Suppressor macrophage (primary cell): ENCODE measurements at regions not wholly inside any gene's neighbourhood (a gene's known extent, or its start where the extent isn't known, plus 50 kb on each side); places are given as distances from the start of the nearest gene placed in this dataset.
"Not testable (repeated sequence)": the region's sequence is repeated elsewhere in the genome, so short reads cannot be mapped to it uniquely, and the experiment has no call there.

Source experiments
- DNase-seq, 4 experiments: peaks; one replicate each; pipeline ENCODE4 v3.0.0-alpha.2; 2020 to 2022

DNA sequence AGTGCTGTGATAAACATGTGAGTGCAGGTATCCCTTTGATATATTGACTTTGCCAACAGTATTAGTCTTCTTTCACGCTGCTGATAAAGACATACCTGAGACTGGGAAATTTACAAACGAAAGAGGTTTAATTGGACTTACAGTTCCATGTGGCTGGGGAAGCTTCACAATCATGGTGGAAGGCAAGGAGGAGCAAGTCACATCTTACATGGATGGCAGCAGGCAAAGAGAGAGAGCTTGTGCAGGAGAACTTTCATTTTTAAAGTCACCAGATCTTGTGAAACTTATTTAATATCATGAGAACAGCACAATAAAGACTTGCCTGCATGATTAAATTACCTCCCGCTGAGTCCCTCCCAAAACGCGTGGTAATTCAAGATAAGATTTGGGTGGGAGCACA lies 277.9 kb upstream of the GCFC2 start:
- not testable (repeated sequence) for DNase-seq

GRCh38 chr2:75986617-75987016 lies 275.9 kb upstream of the GCFC2 start:
- DNase-seq: no peak

DNA sequence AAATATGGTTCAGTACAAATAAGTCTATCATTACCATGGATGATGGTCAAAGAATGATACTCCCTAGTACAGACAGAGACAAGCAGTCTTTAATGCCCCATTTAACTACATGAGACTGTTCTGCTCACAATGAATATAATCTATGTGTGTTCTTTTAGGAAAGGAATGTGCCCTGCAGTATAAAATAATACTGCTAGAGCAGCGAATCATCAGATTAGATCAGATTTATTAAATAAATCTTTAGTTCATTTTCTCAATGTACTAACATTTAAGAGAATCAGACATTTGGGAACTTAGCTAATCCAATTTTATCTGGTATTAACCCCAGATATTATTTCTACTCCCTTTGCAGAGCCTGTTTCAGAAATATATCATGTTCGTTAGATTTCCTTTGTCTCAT lies 272.0 kb upstream of the GCFC2 start:
- no peak for DNase-seq

DNA sequence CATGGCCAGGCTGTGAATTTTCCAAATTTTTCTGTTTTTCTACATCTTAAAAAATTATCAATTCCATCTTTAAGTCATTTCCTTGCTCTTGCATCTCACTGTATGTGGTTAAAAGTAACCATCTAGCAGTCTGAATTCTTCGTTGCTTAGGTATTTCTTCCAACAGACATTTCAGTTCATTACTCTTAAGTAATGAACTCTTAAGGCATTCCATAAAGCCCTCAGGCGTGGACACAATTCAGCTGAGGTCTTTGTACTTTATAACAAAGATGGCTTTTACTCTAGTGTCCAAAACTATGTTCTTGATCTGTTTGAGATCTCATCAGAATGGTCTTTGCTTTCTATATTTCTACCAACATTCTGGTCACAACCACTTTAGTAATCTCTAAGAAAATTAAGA lies 253.9 kb upstream of the GCFC2 start:
- DNase-seq: no peak

DNA sequence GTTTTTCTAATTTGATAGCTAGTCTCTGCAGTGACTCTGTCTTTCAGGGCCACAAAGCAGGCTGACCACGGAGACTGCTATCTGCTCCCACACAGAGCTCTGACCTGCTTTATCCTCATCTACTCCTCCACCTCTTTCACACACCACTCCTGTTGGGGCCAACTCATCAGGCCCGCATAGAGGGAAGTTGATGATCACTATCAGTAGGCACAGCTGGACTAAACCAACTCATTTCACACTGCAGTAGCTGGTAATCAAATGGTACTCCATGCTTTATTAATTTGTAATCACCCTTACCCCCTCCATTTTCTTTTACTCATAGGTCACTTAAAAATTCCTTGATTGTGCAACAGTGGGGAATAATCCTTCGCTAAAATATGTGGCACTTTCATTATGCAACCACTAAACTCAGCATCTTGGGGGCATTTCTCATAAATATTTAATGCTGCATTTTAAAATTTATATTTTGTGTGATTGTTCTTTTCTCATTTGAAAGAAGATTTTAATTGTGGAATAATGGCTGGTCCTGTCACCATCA lies 249.8 kb upstream of the GCFC2 start:
- DNase-seq: no peak

GRCh38 chr2:75959724-75960471 lies 249.2 kb upstream of the GCFC2 start:
- DNase-seq: no peak

GRCh38 chr2:75954761-75955160 lies 244.0 kb upstream of the GCFC2 start:
- no peak for DNase-seq

DNA sequence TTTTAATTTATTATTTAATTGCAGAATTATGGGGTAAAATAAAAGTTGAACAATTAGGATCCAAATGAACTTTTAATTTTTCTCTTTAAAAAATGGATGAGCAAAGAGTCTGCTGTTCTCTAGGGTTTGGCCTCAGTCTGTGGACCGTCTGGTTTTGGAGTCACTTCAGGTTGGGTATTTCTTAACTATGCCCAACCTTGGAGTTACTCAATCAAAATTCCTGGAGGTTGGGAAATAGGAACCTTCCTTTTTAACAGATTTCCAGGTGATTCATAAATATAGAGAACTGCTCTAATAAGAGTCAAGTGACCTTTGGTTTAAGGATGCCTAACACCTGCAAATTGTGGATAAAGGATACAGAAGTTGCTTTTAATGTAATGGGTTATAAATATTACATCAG lies 241.5 kb upstream of the GCFC2 start:
- DNase-seq: no peak

DNA sequence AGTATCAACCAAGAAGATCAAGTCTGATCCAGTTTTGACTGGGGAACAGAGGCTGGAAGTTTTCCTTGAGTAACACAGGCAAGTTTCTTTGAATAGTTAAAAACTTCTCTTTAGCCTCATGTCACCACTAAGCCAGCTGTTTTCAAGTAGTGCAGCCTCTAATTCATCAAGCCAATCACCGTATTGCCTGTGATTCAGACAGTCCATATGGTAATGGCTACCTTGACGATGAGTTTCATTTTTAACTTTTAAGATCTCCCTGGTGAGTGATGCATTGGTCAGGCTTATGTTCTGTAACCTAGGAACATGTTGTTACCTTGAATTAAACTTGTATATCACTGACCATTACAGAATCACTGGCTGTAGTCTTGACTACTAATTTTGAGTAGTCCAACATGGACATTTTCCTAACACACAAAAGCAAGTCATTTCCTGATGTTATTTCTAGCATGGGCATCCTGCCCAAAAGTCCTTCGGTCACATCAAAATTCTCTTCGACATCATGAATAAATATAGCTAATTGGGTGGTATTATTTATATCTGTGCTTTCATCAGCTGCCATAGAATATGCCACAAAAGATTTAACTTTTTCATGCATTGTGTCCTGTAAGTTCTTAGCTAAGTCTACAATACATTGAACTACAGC lies 238.8 kb upstream of the GCFC2 start:
- DNase-seq: no peak

DNA sequence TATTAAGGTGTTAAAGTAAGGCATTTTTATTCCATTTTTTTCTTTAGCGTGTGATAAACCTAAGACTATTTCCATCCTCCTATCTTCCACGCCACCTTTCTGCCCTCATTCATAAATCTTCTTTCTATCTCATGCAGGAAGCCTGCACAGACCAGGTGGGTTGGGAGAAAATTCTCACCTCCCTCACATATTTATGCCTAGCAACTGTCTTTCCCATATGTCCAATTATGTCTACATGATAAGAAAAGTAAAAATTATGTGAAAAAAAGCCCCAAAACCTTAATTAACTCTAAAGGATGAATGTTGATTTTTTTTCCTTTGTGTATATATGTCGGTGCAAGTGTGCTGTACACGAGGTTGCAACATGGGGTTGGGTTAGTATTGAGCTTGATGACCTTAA lies 225.6 kb upstream of the GCFC2 start:
- no peak for DNase-seq

- DNase-seq: no peak
Measured at GRCh38 chr2:75932996-75933395, 222.3 kb upstream of the GCFC2 start.

DNA sequence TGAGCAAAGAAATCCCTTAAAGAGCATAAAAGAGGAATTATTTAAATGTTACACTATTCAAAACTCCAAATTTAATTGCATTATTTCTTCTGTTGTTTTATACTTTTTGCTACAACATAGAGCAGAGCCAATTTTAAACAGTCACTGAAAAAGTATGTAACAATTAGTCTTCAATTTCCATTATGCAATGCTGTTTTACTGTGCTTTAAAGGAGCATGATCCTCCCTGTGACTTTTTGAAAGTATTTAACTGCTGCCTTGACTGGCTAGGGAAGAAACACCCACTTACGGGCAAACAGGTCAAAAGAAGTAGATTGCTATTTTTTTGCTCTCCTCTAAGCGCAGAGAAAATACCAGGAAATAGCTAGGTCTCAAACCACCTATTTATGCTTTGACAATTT lies 217.4 kb upstream of the GCFC2 start:
- no peak for DNase-seq

DNA sequence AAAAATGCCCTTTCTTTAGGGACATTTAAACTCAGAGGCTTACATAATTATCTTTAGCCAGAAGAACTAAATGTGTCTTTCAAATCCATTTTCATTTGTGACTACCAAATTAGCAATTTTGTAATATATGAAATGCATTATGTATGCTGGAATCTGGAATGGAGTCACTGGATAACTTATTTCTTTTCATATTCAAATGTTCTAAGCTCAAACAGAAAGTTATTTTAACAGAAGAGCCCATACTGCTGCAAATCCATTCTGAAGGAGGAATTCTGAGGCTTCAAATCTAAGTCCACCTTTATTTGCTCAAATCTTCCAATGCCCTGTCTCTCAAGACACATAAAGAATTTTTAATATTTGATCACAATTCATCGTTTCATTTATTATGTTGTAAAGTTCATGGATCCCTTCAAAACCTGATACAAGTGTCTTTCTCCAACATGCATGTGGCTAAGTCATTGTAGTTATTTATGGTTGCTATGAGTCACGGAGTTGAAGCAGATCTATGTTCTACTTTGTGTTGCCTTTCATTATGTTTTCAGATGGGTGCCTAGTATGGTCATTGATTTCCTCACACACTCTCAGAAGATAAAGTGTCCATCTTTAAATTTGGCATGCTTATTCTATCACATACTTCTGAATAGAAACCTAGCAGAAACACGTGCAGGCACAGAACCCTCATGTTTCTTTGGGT lies 214.8 kb upstream of the GCFC2 start:
- no peak for DNase-seq

DNA sequence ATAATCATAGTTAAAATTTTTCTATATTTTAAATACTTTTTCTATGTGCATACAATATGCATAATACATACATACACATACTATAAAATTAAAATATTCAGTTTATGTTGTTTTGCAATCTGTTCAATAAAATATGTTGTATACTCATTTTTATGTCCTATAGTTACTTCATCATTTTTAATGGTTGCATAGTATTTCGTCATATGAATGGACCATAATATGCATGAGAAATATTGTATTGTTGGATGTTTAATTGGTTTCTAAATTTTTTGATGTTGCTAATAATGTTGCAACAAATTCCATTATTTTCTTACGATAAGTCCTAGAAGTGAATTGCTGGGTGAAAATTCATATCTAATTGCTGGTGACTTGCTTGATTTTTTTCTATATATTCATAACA lies 211.5 kb upstream of the GCFC2 start:
- DNase-seq: no peak

GRCh38 chr2:75920859-75921551 lies 210.3 kb upstream of the GCFC2 start:
- no peak for DNase-seq

DNA sequence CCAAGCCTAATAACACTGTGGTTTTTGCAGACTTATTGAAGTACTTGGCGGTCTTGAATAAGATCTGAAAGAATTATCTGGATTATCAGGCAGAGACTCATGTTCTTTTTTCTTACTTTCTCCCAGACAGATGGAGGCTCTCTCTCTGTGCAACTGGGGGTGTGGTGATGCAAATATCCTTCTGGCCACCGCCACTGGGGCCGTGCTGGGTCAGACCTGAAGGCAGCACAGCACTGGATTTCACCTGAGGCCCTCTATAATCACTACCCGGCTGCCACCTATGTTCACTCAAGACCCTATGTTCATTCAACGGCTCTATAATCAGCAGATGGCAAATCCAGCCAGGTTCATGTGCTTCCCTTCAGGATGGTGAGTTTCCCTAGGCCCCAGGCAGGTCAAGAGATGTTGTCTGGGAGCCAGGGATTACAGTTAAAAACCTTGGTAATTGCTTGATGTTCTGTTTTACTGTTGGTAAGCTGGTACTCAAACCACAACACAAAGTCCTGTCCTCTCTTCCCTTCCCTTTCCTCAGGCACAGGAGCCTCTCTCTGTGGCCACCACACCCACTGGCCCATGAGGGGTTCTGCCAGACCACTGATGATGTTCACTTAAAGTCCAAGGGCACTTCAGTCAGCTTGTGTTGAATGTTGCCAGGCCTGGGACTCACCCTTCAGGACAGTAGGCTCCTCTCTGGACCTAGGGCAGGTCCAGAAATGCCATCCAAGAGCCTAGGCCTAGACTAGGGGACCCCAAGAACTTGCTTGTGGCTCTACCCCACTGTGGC lies 205.3 kb upstream of the GCFC2 start:
- no peak for DNase-seq

GRCh38 chr2:75896779-75897366 lies 186.2 kb upstream of the GCFC2 start:
- no peak for DNase-seq

DNA sequence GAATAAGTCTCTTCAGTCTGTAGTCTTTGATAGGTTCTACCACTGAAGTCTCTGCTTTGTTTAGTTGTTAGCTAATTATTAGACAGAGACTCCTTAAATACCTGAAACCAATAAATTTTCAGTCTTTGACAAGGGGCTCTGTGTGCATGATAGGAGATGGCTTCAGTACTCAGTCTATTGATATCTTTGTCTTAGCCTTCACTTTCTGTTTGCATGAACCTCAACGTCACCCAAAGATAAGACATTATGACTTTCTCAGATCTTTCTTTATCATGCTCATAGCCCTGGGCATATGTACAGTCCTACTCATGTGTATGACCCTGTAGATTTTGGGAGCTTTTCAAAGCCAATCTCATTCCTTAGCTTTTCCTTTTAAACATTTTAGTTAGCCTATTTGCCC lies 183.5 kb upstream of the GCFC2 start:
- DNase-seq: no peak

GRCh38 chr2:75892490-75892889 lies 181.8 kb upstream of the GCFC2 start:
- no peak for DNase-seq

- no peak for DNase-seq
Measured at GRCh38 chr2:75882530-75882929, 171.8 kb upstream of the GCFC2 start.

- DNase-seq: not testable (repeated sequence)
Measured at GRCh38 chr2:75875606-75876005, 164.9 kb upstream of the GCFC2 start.
